ENCODE measurements at regions not wholly inside any gene's neighbourhood (a gene's known extent, or its start where the extent isn't known, plus 50 kb on each side); places are given as distances from the start of the nearest gene placed in this dataset.
"Not testable (repeated sequence)": the region's sequence is repeated elsewhere in the genome, so short reads cannot be mapped to it uniquely, and the experiment has no call there.

- no peak for DNase-seq (ENCODE audit: low read depth)
These were observed 228.8 kb downstream of the SMARCA2 start for GRCh38 chr9:2243666-2244555.

DNA sequence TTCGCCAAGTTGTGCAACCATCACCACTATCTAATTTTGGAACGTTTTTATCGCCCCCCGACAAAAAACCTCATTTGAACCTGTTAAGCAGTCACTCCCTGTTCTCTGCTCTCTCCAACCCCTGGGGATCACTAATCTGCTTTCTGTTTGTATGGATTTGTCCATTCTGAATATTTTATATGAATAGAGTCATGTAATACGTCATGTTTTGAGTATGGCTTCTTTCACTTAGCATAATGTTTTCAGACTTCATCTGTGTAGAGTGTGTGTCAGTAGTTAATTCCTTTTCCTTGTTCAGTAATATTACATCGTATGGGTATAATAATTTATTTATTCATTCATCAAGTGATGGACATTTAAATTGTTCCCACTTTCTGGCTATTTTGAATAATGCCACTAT, 232.2 kb downstream of the SMARCA2 start:
- no peak for DNase-seq (ENCODE audit: low read depth)

- no peak for DNase-seq (ENCODE audit: low read depth)
These were observed 233.7 kb downstream of the SMARCA2 start for GRCh38 chr9:2248768-2249265.

GRCh38 chr9:2253636-2254580, 238.8 kb downstream of the SMARCA2 start:
- no peak for DNase-seq (ENCODE audit: low read depth)

- DNase-seq (ENCODE audit: low read depth), result no peak
These were observed 240.0 kb downstream of the SMARCA2 start for GRCh38 chr9:2255128-2255527.

DNA sequence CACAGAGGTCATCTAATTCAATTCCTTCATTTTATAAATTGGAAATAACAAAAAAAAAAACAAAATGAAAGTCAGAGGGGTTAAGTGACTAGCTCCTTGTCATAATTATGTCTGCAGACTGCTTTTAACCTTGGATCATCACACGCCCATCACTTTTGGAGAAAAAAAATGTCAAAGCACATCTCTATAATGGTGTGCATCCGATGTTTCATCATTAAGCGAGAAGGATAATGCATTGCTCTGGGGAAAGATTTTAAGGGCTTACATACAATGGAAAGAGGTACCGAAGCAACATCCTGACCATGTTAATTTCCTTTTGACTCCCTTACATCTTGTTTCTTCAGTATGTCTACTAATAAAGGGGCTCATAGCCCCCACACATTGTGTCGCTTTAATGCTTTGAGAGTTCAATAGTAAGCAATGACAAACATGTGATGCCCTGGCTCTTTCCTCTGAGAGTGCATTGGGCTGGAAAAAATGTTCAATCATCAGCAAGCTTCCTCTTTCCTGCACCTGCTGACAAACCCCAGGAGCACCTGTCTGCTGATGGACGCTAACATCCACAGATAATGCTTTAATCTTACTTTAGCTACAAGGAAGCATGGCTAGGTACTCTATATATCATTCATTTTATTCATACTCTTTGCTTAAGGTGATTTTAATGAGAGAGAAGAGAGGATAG, 242.2 kb downstream of the SMARCA2 start:
- DNase-seq (ENCODE audit: low read depth), result no peak

GRCh38 chr9:2260417-2261306, 245.5 kb downstream of the SMARCA2 start:
- DNase-seq (ENCODE audit: low read depth), result no peak

DNA sequence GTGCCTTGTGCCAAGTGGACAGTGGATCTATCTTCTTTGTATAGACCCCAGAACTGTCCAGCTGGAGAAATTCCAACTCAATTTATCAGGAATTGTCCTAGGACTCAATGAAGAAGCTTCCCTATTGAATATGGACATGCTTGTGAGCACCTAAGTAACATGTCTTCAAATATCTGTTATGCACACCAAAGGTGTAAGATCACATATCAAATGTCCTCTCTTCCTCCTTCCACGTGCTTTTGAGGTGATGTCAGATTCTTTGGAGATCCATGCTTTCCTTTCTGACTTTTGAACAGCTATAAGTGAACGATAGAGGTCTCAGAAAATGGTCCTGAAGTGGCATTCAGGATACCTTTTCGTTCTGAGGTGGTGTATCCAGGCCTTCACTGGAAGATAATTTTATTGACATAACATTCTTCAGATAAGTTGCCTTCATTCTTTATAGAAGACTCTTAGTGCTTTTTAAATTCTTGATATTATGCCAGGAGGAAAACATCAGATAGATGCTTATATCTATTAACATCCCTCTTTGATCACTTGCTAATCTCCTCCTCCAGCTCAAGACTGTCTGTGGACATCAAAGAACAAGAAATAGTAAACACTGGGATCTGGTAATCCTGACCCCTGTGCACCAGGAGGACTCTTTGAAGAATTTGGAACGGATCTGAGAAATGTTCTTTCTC, 246.4 kb downstream of the SMARCA2 start:
- DNase-seq (ENCODE audit: low read depth), result no peak

GRCh38 chr9:2262386-2263071, 247.4 kb downstream of the SMARCA2 start:
- DNase-seq (ENCODE audit: low read depth), result no peak

- DNase-seq (ENCODE audit: low read depth), result no peak
These were observed 248.0 kb downstream of the SMARCA2 start for GRCh38 chr9:2263111-2263510.

DNA sequence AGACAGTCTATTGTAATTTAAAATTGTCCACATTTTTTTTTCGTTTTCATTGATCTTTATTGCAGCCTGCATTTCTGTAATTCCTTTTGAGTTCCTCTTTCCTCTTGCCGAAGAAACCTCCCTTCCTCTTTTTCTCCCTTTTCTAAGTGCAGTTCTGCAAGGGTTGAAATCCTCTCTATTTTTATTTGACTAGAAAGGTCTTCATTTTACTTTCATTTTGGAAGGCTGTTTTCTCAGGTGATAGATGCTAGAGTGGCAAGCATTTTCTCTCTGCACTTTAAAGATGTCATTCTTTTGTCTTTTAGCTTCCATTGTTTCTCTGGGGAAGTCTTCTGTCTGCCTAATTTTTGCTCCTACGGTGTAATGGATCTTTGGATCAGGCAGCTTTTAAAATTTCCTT, 248.5 kb downstream of the SMARCA2 start:
- DNase-seq (ENCODE audit: low read depth), result no peak

DNA sequence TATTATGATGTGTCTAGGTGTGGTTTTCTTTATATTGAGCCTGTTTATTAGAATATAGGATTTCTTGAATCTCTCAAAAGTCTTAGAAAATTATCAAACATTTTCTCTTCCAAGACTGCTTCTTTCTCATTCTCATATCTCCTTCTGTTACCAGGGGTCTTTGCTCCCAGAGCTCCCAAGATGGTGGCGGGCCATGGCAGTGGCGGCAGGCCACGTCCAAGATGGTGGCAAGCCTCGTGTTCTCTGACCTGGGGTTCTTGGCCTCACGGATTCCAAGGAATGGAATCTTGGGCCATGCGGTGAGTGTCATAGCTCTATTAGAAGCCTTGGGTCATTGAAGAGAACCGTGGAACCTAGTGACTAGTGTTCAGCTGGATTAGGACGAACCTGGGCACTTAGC, 248.9 kb downstream of the SMARCA2 start:
- DNase-seq (ENCODE audit: low read depth), result no peak

GRCh38 chr9:2267181-2267745, 252.1 kb downstream of the SMARCA2 start:
- no peak for DNase-seq (ENCODE audit: low read depth)

GRCh38 chr9:2269778-2270177, 254.6 kb downstream of the SMARCA2 start:
- DNase-seq (ENCODE audit: low read depth), result no peak

DNA sequence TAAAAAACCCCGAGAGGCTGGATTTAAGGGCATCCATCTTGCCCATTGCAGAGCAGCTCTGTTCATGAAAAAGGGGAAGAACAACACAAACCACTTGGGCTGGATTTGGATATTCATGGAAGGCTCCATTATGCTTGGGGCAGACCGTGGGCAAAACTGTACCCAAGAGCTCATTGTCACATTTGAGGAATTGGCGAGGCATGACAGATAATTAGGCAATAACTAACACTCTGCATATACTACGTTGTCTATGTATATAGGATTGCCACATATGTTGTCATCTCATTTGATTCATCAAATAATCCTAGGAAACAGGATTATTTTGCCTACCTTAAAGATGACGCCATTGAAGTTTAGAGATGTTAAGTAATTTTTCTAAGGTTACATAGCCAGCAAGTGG, 255.4 kb downstream of the SMARCA2 start:
- no peak for DNase-seq (ENCODE audit: low read depth)

- no peak for DNase-seq (ENCODE audit: low read depth)
These were observed 256.3 kb downstream of the SMARCA2 start for GRCh38 chr9:2271426-2271825.

GRCh38 chr9:2274762-2275161, 259.6 kb downstream of the SMARCA2 start:
- no peak for DNase-seq (ENCODE audit: low read depth)

- no peak for DNase-seq (ENCODE audit: low read depth)
These were observed 261.1 kb downstream of the SMARCA2 start for GRCh38 chr9:2276296-2276695.

- DNase-seq (ENCODE audit: low read depth), result not testable (repeated sequence)
These were observed 262.0 kb downstream of the SMARCA2 start for GRCh38 chr9:2277133-2277532.

DNA sequence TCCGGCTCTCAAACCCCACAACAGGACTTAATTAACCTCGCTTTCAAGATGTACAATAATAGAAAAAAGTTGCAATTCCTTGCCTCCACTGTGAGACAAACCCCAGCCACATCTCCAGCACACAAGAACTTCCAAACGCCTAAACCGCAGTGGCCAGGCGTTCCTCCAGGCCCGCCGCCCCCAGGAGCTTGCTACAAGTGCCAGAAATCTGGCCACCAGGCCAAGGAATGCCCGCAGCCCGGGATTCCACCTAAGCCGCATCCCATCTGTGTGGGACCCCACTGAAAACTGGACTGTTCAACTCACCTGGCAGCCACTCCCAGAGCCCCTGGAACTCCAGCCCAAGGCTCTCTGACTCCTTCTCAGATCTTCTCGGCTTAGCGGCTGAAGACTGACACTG, 262.5 kb downstream of the SMARCA2 start:
- DNase-seq (ENCODE audit: low read depth), result not testable (repeated sequence)
